Body of pancreas (tissue), 4 donors: ENCODE measurements at regions not wholly inside any gene's neighbourhood (a gene's known extent, or its start where the extent isn't known, plus 50 kb on each side); places are given as distances from the start of the nearest gene placed in this dataset.

Experiments
- ATAC-seq: fragments of 150-250 bp; one replicate; pipeline ENCODE4 v1.9.1; 2016
- DNase-seq, 4 donors: peaks; one replicate each; pipeline ENCODE4 v3.0.0-alpha.2; 2019
- H3K27ac ChIP-seq, 4 donors: fragments of 200-600 bp; sonication (generic); 1 replicate in 3 of 4; 2 replicates in 1 of 4; pipeline versions ENCODE4 v1.5.1 to v1.6.1; 2016 to 2019; ENCODE audit warnings: mild to moderate bottlenecking in 1 of 4, mixed read lengths in 1 of 4, moderate library complexity in 1 of 4
- H3K27me3 ChIP-seq, 2 donors: fragments of 200-600 bp; sonication (generic); one replicate each; pipeline ENCODE4 v1.6.0; 2016; ENCODE audit warnings: mild to moderate bottlenecking in 1 of 2
- H3K36me3 ChIP-seq, 2 donors: fragments of 200-600 bp; sonication (generic); replicated peaks in 1 of 2; 2 replicates each; pipeline ENCODE4 v1.5.1; 2016; ENCODE audit warnings: low read depth in 2 of 2; ENCODE audit not compliant: insufficient read depth in 1 of 2
- H3K4me1 ChIP-seq: fragments of 200-600 bp; sonication (generic); one replicate; pipeline ENCODE4 v1.6.0; 2016
- H3K4me3 ChIP-seq, 2 donors: fragments of 200-600 bp; sonication (generic); 1 replicate in 1 of 2; 2 replicates in 1 of 2; pipeline ENCODE4 v1.5.1; 2016 to 2019
- H3K9me3 ChIP-seq, 3 donors: fragments of 200-600 bp; sonication (generic); 1 replicate in 2 of 3; 2 replicates in 1 of 3; pipeline ENCODE4 v1.5.1; 2016
- CTCF ChIP-seq, 7 experiments: fragments of 450-650 bp in 4 of 7; fragments of 200-600 bp in 3 of 7; sonication (generic) in 3 of 7; IDR thresholded peaks; one replicate each; pipeline ENCODE4 v1.5.1; 2016 to 2019; ENCODE audit warnings: antibody characterized with exemption in 7 of 7
- POLR2A ChIP-seq, 3 donors: fragments of 450-650 bp; IDR thresholded peaks; one replicate each; pipeline ENCODE4 v1.6.1; 2016; ENCODE audit warnings: antibody characterized with exemption in 3 of 3, mild to moderate bottlenecking in 2 of 3
- WGBS, 2 donors: methylation state at CpG; one replicate each; pipeline ENCODE4 v1.1.5; 2017; 5-methylcytosine and 5-hydroxymethylcytosine counted together
- intact Hi-C: fragments of 100-400 bp; cut with DNase I; formaldehyde crosslinking; loops from one replicate; pipeline ENCODE4 v1.15.1; 2023

DNA sequence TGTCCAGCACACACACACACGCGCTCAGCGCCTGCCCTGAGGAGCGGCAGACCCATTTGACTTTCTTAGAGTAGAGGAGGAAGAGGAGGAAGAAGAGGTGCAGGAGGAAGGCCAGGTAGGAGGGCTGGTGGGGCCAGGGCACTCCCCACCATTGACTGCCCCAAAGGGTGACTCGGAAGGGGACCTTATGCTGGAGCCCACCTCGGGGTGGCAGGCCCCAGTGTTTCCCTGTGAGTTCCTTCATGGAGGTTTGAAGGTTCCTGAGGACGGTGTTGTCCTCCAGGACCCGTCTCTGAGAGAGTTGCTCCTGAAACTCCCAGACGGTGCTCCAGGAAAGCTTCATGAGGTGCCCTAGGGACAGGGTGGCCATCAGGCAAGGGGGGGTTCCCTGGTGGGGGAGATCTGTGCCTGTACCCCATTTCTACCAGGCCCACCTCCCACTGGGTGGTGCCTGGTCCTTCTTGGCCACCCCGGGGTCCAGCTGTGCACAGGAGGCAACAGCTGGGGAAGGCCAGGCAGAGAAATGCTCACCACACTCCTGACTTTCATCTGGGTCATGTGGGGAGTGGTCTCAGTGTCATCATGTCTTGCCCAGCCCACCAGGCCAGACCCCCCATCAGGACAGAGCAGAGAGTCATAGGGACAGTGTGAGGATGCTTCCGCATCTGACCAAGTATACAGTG lies 89.5 kb downstream of the TNFRSF13B start:
- no peak overlapping the region for H3K4me3 ChIP-seq
- ATAC-seq (no peak), DNase-seq (no peak)
- no peaks in the 10 kb centered on the region for H3K4me1 ChIP-seq
- no peaks in the 10 kb centered on the region for H3K27me3 ChIP-seq
- no peak overlapping the region for H3K27ac ChIP-seq
- 88 to 90% methylated on average over 8 to 11 of the region's 11 CpGs for WGBS, 2 donors
- intact Hi-C loops: no loop called here
- no peak for TF ChIP-seq POLR2A (IDR thresholded peaks at IDR 0.05)
- no peak for TF ChIP-seq CTCF (IDR thresholded peaks at IDR 0.05)
- H3K36me3 ChIP-seq: no peaks in the 10 kb centered on the region
- no peaks in the 10 kb centered on the region for H3K9me3 ChIP-seq

- no peak for TF ChIP-seq POLR2A (IDR thresholded peaks at IDR 0.05)
- no peak for TF ChIP-seq CTCF (IDR thresholded peaks at IDR 0.05)
- intact Hi-C loops: no loop called here
- Histone ChIP-seq H3K4me3 (no peak overlapping the region), H3K27ac (no peak overlapping the region), H3K9me3 (no peaks in the 10 kb centered on the region), H3K4me1 (no peaks in the 10 kb centered on the region), H3K36me3 (no peaks in the 10 kb centered on the region), H3K27me3 (no peaks in the 10 kb centered on the region)
- no peak for DNase-seq
- WGBS, 2 donors: 79 to 84% methylated on average over 3 to 9 of the region's 9 CpGs
- no peak for ATAC-seq
Observed at GRCh38 chr17:16881239-16881924, 90.5 kb downstream of the TNFRSF13B start.

- H3K9me3 ChIP-seq: no peaks in the 10 kb centered on the region
- H3K27ac ChIP-seq: no peak overlapping the region
- H3K36me3 ChIP-seq: no peaks in the 10 kb centered on the region
- WGBS, 2 donors: 70 to 84% methylated on average over 4 to 9 of the region's 9 CpGs
- no peak overlapping the region for H3K4me3 ChIP-seq
- H3K4me1 ChIP-seq: no peaks in the 10 kb centered on the region
- DNase-seq (no peak), ATAC-seq (no peak)
- no peaks in the 10 kb centered on the region for H3K27me3 ChIP-seq
- intact Hi-C loops: no loop called here
- TF ChIP-seq POLR2A (IDR thresholded peaks at IDR 0.05) (no peak), CTCF (IDR thresholded peaks at IDR 0.05) (no peak)
Observed at GRCh38 chr17:16880843-16881230, 91.1 kb downstream of the TNFRSF13B start.

- no peak for ATAC-seq
- TF ChIP-seq POLR2A (IDR thresholded peaks at IDR 0.05): no peak
- TF ChIP-seq CTCF (IDR thresholded peaks at IDR 0.05): no peak
- no peak overlapping the region for H3K4me3 ChIP-seq
- H3K36me3 ChIP-seq: no peaks in the 10 kb centered on the region
- no peak overlapping the region for H3K27ac ChIP-seq
- 20 to 83% methylated on average over 2 to 16 of the region's 16 CpGs for WGBS, 2 donors
- H3K4me1 ChIP-seq: no peaks in the 10 kb centered on the region
- H3K27me3 ChIP-seq: no peaks in the 10 kb centered on the region
- no peaks in the 10 kb centered on the region for H3K9me3 ChIP-seq
- DNase-seq: no peak
- intact Hi-C loops: no loop called here
Observed at GRCh38 chr17:16880121-16880842, 91.6 kb downstream of the TNFRSF13B start.
